SK-N-SH (cell line): ENCODE measurements at regions not wholly inside any gene's neighbourhood (a gene's known extent, or its start where the extent isn't known, plus 50 kb on each side); places are given as distances from the start of the nearest gene placed in this dataset.

Source experiments
- CTCF ChIA-PET: fragments of 300-600, 350-600 bp; formaldehyde crosslinking; extraction: SDS; loops from one replicate; lab custom pipeline; 2021; lab: Yijun Ruan, JAX
- POLR2A ChIA-PET: fragments of 350-600 bp; sonication (Branson Sonifier 250); formaldehyde crosslinking; extraction: SDS; loops from one replicate; lab custom pipeline; 2020; ENCODE audit warnings: antibody characterized with exemption, inconsistent platforms; lab: Yijun Ruan, JAX
- DNase-seq: peaks from one replicate; pipeline ENCODE4 v3.0.0; 2012
- H2AFZ ChIP-seq: fragments of 200-600 bp; sonication (generic); 2 replicates; pipeline ENCODE4 v1.8.1; 2016; ENCODE audit warnings: antibody characterized with exemption, mild to moderate bottlenecking, low read depth
- H3F3A ChIP-seq: fragments of 200-600 bp; sonication (generic); replicated peaks from 2 replicates; pipeline ENCODE3; 2016; ENCODE audit warnings: antibody characterized with exemption, mild to moderate bottlenecking; ENCODE audit not compliant: insufficient read depth
- H3K27ac ChIP-seq, 2 experiments: fragments of 200-500 bp in 1 of 2; fragments of 200-600 bp in 1 of 2; sonication (Bioruptor generic) in 1 of 2; sonication (generic), shearing (Covaris generic) in 1 of 2; 2 replicates each; pipeline versions ENCODE4 v1.5.1 to v1.6.1; 2014 to 2016; ENCODE audit warnings: low read depth in 2 of 2, inconsistent platforms in 1 of 2, low read length in 1 of 2, mild to moderate bottlenecking in 1 of 2, mixed read lengths in 1 of 2
- H3K27me3 ChIP-seq: fragments of 200-600 bp; sonication (generic), shearing (Covaris generic); 2 replicates; pipeline ENCODE4 v1.6.1; 2016; ENCODE audit warnings: mixed run types; ENCODE audit not compliant: insufficient read depth
- H3K36me3 ChIP-seq, 2 experiments: fragments of 200-500 bp in 1 of 2; fragments of 200-600 bp in 1 of 2; sonication (Bioruptor generic) in 1 of 2; sonication (generic) in 1 of 2; replicated peaks in 1 of 2; 2 replicates each; pipeline versions ENCODE3 to v1.5.1; 2014 to 2016; ENCODE audit warnings: low read length in 1 of 2, mild to moderate bottlenecking in 1 of 2; ENCODE audit not compliant: insufficient read depth in 2 of 2, control insufficient read depth in 1 of 2
- H3K4me1 ChIP-seq, 2 experiments: fragments of 200-500 bp in 1 of 2; fragments of 200-600 bp in 1 of 2; sonication (Bioruptor generic) in 1 of 2; sonication (generic), shearing (Covaris generic) in 1 of 2; 2 replicates each; pipeline versions ENCODE4 v1.5.1 to v1.6.1; 2014 to 2016; ENCODE audit warnings: low read depth in 1 of 2, low read length in 1 of 2, mixed run types in 1 of 2; ENCODE audit not compliant: insufficient read depth in 2 of 2, control insufficient read depth in 1 of 2
- H3K4me2 ChIP-seq: fragments of 200-600 bp; sonication (generic), shearing (Covaris generic); 2 replicates; pipeline ENCODE4 v1.6.1; 2017; ENCODE audit warnings: mixed run types
- H3K4me3 ChIP-seq, 2 experiments: fragments of 200-500 bp in 1 of 2; fragments of 200-600 bp in 1 of 2; sonication (Bioruptor generic) in 1 of 2; sonication (generic), shearing (Covaris generic) in 1 of 2; 2 replicates each; pipeline versions ENCODE4 v1.5.1 to v1.8.1; 2014 to 2016; ENCODE audit warnings: low read depth in 2 of 2, inconsistent platforms in 1 of 2, low read length in 1 of 2, mild to moderate bottlenecking in 1 of 2, mixed read lengths in 1 of 2, moderate library complexity in 1 of 2
- H3K79me2 ChIP-seq: fragments of 200-600 bp; sonication (generic); 2 replicates; pipeline ENCODE4 v1.8.1; 2017; ENCODE audit warnings: mild to moderate bottlenecking; ENCODE audit not compliant: insufficient read depth
- H3K9ac ChIP-seq: fragments of 200-600 bp; sonication (generic); 2 replicates; pipeline ENCODE4 v1.6.1; 2017; ENCODE audit warnings: mixed run types
- H3K9me2 ChIP-seq: fragments of 200-600 bp; sonication (generic); 2 replicates; pipeline ENCODE4 v1.6.1; 2017; ENCODE audit warnings: mixed run types
- H3K9me3 ChIP-seq: fragments of 200-600 bp; sonication (generic); 2 replicates; pipeline ENCODE4 v1.6.1; 2017; ENCODE audit warnings: mixed run types, mild to moderate bottlenecking, moderate library complexity
- H4K20me1 ChIP-seq: fragments of 200-600 bp; sonication (generic); 2 replicates; pipeline ENCODE4 v1.6.1; 2017; ENCODE audit warnings: mild to moderate bottlenecking, mixed run types; ENCODE audit not compliant: insufficient read depth
- CHD2 ChIP-seq: fragments of 150-350 bp; IDR thresholded peaks from 2 replicates; pipeline ENCODE4 v1.6.1; 2018; ENCODE audit warnings: low read length; ENCODE audit not compliant: partially characterized antibody
- ELF1 ChIP-seq: IDR thresholded peaks from 2 replicates; pipeline ENCODE4 v1.4.0; 2012
- EZH2phosphoT487 ChIP-seq: fragments of 200-600 bp; sonication (generic); IDR thresholded peaks from 2 replicates; pipeline ENCODE4 v1.6.1; 2017; ENCODE audit warnings: low read depth, mixed run types, mild to moderate bottlenecking, antibody characterized with exemption, moderate library complexity, borderline replicate concordance
- MAX ChIP-seq: IDR thresholded peaks from 2 replicates; pipeline ENCODE4 v1.4.0; 2012; ENCODE audit warnings: low read depth
- MEF2A ChIP-seq: IDR thresholded peaks from 2 replicates; pipeline ENCODE4 v1.4.0; 2012; ENCODE audit warnings: low read depth, borderline replicate concordance
- RAD21 ChIP-seq: IDR thresholded peaks from 2 replicates; pipeline ENCODE4 v1.6.1; 2012; ENCODE audit warnings: mild to moderate bottlenecking, low read length
- RFX5 ChIP-seq: IDR thresholded peaks from 2 replicates; pipeline ENCODE4 v1.6.1; 2012; ENCODE audit warnings: mild to moderate bottlenecking, improper control_type of control experiment, low read length
- RXRA ChIP-seq: IDR thresholded peaks from 2 replicates; pipeline ENCODE4 v1.4.0; 2012; ENCODE audit warnings: low read depth, mild to moderate bottlenecking, borderline replicate concordance
- SMC3 ChIP-seq: IDR thresholded peaks from 2 replicates; pipeline ENCODE4 v1.6.1; 2012; ENCODE audit warnings: low read depth, low read length, improper control_type of control experiment
- TAF1 ChIP-seq: IDR thresholded peaks from 2 replicates; pipeline ENCODE4 v1.6.1; 2012; ENCODE audit warnings: low read depth, mild to moderate bottlenecking, low read length, moderate library complexity, borderline replicate concordance
- TEAD4 ChIP-seq: IDR thresholded peaks from 2 replicates; pipeline ENCODE4 v1.4.0; 2012; ENCODE audit warnings: mild to moderate bottlenecking, borderline replicate concordance; ENCODE audit not compliant: insufficient read depth
- YY1 ChIP-seq: IDR thresholded peaks from 2 replicates; pipeline ENCODE4 v1.4.0; 2012; ENCODE audit warnings: low read depth, mild to moderate bottlenecking
- WGBS: methylation state at CpG from one replicate; pipeline ENCODE4 v1.1.6; 2017; ENCODE audit warnings: low lambda C conversion rate; 5-methylcytosine and 5-hydroxymethylcytosine counted together
- TF ChIP-seq, protein P1 (sequence below): fragments of 150-350 bp; IDR thresholded peaks from 2 replicates; pipeline ENCODE4 v1.6.1; 2017; ENCODE audit warnings: antibody characterized with exemption, low read length, low read depth, borderline replicate concordance
- TF ChIP-seq, protein P2 (sequence below): IDR thresholded peaks from 2 replicates; pipeline ENCODE4 v1.4.0; 2012; ENCODE audit warnings: low read depth, borderline replicate concordance

- TF ChIP-seq, protein P1, sequence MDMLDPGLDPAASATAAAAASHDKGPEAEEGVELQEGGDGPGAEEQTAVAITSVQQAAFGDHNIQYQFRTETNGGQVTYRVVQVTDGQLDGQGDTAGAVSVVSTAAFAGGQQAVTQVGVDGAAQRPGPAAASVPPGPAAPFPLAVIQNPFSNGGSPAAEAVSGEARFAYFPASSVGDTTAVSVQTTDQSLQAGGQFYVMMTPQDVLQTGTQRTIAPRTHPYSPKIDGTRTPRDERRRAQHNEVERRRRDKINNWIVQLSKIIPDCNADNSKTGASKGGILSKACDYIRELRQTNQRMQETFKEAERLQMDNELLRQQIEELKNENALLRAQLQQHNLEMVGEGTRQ, result no peak
- no peak for TF ChIP-seq TEAD4
- TF ChIP-seq YY1, result no peak
- peak; percentile 17; the same call in 1 of the 2 replicates for TF ChIP-seq RAD21
- TF ChIP-seq SMC3, result no peak
- no peak for TF ChIP-seq ELF1
- TF ChIP-seq, protein P2, sequence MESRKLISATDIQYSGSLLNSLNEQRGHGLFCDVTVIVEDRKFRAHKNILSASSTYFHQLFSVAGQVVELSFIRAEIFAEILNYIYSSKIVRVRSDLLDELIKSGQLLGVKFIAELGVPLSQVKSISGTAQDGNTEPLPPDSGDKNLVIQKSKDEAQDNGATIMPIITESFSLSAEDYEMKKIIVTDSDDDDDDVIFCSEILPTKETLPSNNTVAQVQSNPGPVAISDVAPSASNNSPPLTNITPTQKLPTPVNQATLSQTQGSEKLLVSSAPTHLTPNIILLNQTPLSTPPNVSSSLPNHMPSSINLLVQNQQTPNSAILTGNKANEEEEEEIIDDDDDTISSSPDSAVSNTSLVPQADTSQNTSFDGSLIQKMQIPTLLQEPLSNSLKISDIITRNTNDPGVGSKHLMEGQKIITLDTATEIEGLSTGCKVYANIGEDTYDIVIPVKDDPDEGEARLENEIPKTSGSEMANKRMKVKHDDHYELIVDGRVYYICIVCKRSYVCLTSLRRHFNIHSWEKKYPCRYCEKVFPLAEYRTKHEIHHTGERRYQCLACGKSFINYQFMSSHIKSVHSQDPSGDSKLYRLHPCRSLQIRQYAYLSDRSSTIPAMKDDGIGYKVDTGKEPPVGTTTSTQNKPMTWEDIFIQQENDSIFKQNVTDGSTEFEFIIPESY, result no peak
- H3K27me3 ChIP-seq, result no peaks in the 10 kb centered on the region
- CTCF ChIA-PET, result no interaction called here
- H3K27ac ChIP-seq, result peak overlapping the region in 1 of 2 experiments; percentile 74; a peak in 2 of 4 replicates
- H3K36me3 ChIP-seq, result no peaks in the 10 kb centered on the region
- H3K9me3 ChIP-seq, result no peaks in the 10 kb centered on the region
- no peak overlapping the region for H2AFZ ChIP-seq
- POLR2A ChIA-PET, result no interaction called here
- peak; percentile 62 for DNase-seq
- no peaks in the 10 kb centered on the region for H3K79me2 ChIP-seq
- H3K4me2 ChIP-seq, result no peak overlapping the region
- WGBS, result 3% methylated on average over 4 of the region's 5 CpGs
- no peaks in the 10 kb centered on the region for H4K20me1 ChIP-seq
- no peak overlapping the region for H3K9ac ChIP-seq
- no peaks in the 10 kb centered on the region for H3K9me2 ChIP-seq
- no peaks in the 10 kb centered on the region for H3F3A ChIP-seq
- no peak overlapping the region for H3K4me3 ChIP-seq
- peaks cover 0 to 27% of the 10 kb centered on the region in 2 experiments; a peak in 1 of 4 replicates for H3K4me1 ChIP-seq
Observed at GRCh38 chr15:31801152-31801551, 229.2 kb upstream of the CHRNA7 start.

GRCh38 chr15:31802761-31803160 lies 227.6 kb upstream of the CHRNA7 start:
- no peaks in the 10 kb centered on the region for H3K27me3 ChIP-seq
- H3K4me2 ChIP-seq, result no peak overlapping the region
- H3K79me2 ChIP-seq, result no peaks in the 10 kb centered on the region
- H3K4me1 ChIP-seq, result peaks cover 0 to 38% of the 10 kb centered on the region in 2 experiments; a peak in 1 of 4 replicates
- POLR2A ChIA-PET, result no interaction called here
- no peaks in the 10 kb centered on the region for H3K9me2 ChIP-seq
- CTCF ChIA-PET, result no interaction called here
- no peak overlapping the region for H3K9ac ChIP-seq
- DNase-seq, result no peak
- H4K20me1 ChIP-seq, result no peaks in the 10 kb centered on the region
- no peaks in the 10 kb centered on the region for H3F3A ChIP-seq
- no peak overlapping the region for H2AFZ ChIP-seq
- 27% methylated on average over 3 of the region's 3 CpGs for WGBS
- H3K36me3 ChIP-seq, result no peaks in the 10 kb centered on the region
- no peak for TF ChIP-seq EZH2phosphoT487
- no peak for TF ChIP-seq MAX
- TF ChIP-seq RFX5, result no peak
- no peak for TF ChIP-seq ELF1
- TF ChIP-seq, protein P2, result no peak
- no peak for TF ChIP-seq CHD2
- TF ChIP-seq MEF2A, result no peak
- no peak for TF ChIP-seq RXRA
- no peak for TF ChIP-seq TEAD4
- TF ChIP-seq TAF1, result no peak
- no peak for TF ChIP-seq YY1
- H3K4me3 ChIP-seq, result no peak overlapping the region
- H3K9me3 ChIP-seq, result no peaks in the 10 kb centered on the region
- no peak overlapping the region for H3K27ac ChIP-seq
